ENCODE measurements at regions not wholly inside any gene's neighbourhood (a gene's known extent, or its start where the extent isn't known, plus 50 kb on each side); places are given as distances from the start of the nearest gene placed in this dataset.

DNA sequence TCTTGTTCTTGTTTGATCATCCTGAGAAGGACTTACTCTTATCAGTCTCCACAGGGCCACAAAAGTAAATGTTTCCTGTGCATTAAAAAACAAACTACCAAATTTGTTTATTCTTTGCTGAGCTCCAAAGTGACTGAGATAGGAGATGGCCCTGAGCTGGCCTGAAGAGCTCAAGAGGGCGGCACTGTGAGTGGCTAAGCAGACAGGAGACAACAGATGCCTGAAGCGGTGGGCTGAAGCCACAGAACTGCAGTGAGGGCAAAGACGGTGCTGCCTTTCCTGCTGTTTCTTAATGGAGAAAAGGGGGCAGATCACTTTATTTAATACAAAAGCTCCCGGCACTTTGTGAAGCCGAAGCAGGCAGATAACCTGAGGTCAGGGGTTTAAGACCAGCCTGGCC is 379.6 kb downstream of the ARL4A start:
- WGBS, 2 donors = 76 to 81% methylated on average over 5 of the region's 5 CpGs
- no peak for TF ChIP-seq POLR2A (IDR thresholded peaks at IDR 0.05)
- TF ChIP-seq, protein P1, sequence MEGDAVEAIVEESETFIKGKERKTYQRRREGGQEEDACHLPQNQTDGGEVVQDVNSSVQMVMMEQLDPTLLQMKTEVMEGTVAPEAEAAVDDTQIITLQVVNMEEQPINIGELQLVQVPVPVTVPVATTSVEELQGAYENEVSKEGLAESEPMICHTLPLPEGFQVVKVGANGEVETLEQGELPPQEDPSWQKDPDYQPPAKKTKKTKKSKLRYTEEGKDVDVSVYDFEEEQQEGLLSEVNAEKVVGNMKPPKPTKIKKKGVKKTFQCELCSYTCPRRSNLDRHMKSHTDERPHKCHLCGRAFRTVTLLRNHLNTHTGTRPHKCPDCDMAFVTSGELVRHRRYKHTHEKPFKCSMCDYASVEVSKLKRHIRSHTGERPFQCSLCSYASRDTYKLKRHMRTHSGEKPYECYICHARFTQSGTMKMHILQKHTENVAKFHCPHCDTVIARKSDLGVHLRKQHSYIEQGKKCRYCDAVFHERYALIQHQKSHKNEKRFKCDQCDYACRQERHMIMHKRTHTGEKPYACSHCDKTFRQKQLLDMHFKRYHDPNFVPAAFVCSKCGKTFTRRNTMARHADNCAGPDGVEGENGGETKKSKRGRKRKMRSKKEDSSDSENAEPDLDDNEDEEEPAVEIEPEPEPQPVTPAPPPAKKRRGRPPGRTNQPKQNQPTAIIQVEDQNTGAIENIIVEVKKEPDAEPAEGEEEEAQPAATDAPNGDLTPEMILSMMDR (IDR thresholded peaks at IDR 0.05) = no peak
- DNase-seq (ENCODE audit: low spot score in 2 of 2) = no peak
- H3K4me3 ChIP-seq (ENCODE audit: low read depth, poor library complexity, severe bottlenecking) = no peak overlapping the region
- intact Hi-C loops (cut with DNase I; ENCODE audit: low total_unique reads) = no loop called here

DNA sequence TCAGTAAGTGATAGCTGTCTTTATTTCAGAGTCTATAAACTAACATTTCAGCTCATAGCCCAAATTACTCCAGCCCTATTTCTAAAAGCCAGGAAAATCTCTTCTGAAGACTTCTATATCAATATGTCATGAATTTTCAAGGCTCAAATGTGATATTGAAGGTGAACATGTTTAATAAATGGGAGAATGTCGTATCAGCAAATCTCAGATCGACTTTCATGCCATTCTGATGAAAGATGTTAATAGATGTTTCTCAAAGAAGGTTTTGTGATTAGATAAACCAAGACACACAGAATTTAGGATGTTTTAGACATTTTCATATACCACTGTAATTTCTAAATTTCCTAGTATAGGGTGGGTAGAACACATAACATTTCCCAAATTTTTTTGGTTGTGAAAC is 380.6 kb downstream of the ARL4A start:
- intact Hi-C loops (cut with DNase I; ENCODE audit: low total_unique reads) = no loop called here
- no peak for TF ChIP-seq POLR2A (IDR thresholded peaks at IDR 0.05)
- TF ChIP-seq, protein P1 (IDR thresholded peaks at IDR 0.05) = no peak
- no peak for DNase-seq (ENCODE audit: low spot score in 2 of 2)
- no peak overlapping the region for H3K4me3 ChIP-seq (ENCODE audit: low read depth, poor library complexity, severe bottlenecking)
- WGBS, 2 donors = 84 to 88% methylated on average over 2 of the region's 2 CpGs

DNA sequence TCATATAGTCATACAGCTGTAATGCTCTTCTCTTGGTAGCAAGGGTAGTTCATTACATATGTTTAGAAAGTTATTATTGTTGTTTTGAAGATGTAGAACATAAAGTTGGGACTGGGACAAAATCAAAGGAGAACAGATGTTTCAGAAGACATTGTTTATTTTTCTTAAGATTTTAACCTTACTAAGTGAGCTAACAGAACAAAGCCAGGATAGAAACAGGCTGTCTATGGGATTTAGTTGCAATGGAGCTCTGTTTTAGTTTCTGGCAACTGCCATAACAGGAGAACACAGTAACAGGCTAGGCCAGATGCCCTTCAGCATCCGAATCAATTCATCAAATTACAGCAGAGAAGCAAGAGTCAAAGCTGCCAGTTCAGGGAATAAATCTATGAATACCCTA is 382.4 kb downstream of the ARL4A start:
- 77 to 80% methylated on average over 1 of the region's 1 CpG for WGBS, 2 donors
- DNase-seq (ENCODE audit: low spot score in 2 of 2) = no peak
- no peak overlapping the region for H3K4me3 ChIP-seq (ENCODE audit: low read depth, poor library complexity, severe bottlenecking)
- TF ChIP-seq, protein P1 (IDR thresholded peaks at IDR 0.05) = no peak
- TF ChIP-seq POLR2A (IDR thresholded peaks at IDR 0.05) = no peak
- intact Hi-C loops (cut with DNase I; ENCODE audit: low total_unique reads) = no loop called here

DNA sequence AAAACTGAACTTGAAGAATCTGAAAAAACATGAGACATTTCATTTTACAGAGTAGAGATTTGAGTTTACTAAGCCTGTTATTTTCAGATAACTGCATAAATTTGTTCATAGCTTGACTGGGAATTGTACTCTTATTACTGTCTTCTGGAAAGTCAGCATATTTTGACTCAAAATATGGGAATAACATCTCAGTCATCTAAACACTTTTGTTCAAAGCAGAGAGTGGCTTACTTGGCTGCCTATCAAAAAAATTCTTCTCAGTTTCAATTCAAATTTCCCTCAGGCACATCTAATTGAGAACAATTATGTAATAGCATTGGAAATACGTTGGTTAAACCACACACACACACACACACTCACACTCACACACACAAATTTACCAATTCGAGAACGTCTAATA is 384.6 kb downstream of the ARL4A start:
- no peak for DNase-seq (ENCODE audit: low spot score in 2 of 2)
- intact Hi-C loops (cut with DNase I; ENCODE audit: low total_unique reads) = no loop called here
- 20 to 29% methylated on average over 3 of the region's 3 CpGs for WGBS, 2 donors
- H3K4me3 ChIP-seq (ENCODE audit: low read depth, poor library complexity, severe bottlenecking) = no peak overlapping the region
- TF ChIP-seq POLR2A (IDR thresholded peaks at IDR 0.05) = no peak
- TF ChIP-seq, protein P1 (IDR thresholded peaks at IDR 0.05) = no peak

DNA sequence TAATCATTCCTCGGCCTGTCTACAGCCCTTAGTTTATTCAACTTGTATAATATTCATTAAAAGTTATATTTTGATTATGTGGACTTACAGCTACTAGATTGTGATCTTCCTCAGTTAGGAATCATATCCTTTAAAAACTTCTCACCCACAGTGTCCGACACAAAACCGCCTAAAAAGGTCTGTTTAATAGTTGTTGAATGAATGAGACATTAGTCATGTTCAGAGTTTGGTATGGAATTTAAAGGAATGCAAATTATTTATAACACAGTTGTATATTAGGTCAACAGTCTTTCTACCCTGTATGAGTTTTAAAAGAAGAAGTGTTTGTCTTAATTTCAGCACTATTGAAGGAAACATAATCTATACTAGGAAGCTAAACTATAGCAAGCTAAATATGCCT is 390.0 kb downstream of the ARL4A start:
- no peak for DNase-seq (ENCODE audit: low spot score in 2 of 2)
- TF ChIP-seq, protein P1 (IDR thresholded peaks at IDR 0.05) = no peak
- TF ChIP-seq POLR2A (IDR thresholded peaks at IDR 0.05) = no peak
- 84 to 86% methylated on average over 3 of the region's 3 CpGs for WGBS, 2 donors
- intact Hi-C loops (cut with DNase I; ENCODE audit: low total_unique reads) = no loop called here
- no peak overlapping the region for H3K4me3 ChIP-seq (ENCODE audit: low read depth, poor library complexity, severe bottlenecking)

DNA sequence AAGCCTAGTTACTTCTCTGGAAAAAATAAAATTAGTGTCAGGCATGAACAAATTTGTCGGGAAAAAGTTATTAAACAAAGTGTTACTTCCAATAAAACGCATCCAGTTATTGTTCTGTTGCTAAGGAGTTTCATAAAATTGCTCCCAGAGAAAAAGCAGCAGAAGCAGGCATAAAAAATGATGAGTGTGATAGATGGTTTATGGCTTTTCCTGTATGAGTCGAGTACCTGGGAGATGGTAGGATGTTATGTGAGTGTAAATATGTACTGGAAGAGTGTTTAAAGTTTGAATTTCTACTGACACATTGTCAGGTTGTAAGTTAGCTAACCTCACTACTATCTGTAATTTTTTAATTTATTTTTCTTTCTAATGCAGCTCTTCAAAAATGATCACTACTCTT is 390.7 kb downstream of the ARL4A start:
- WGBS, 2 donors = 49 to 53% methylated on average over 3 of the region's 3 CpGs
- H3K4me3 ChIP-seq (ENCODE audit: low read depth, poor library complexity, severe bottlenecking) = no peak overlapping the region
- no peak for TF ChIP-seq POLR2A (IDR thresholded peaks at IDR 0.05)
- TF ChIP-seq, protein P1 (IDR thresholded peaks at IDR 0.05) = no peak
- no peak for DNase-seq (ENCODE audit: low spot score in 2 of 2)
- intact Hi-C loops (cut with DNase I; ENCODE audit: low total_unique reads) = no loop called here
